H9 (cell line): ENCODE measurements at regions not wholly inside any gene's neighbourhood (a gene's known extent, or its start where the extent isn't known, plus 50 kb on each side); places are given as distances from the start of the nearest gene placed in this dataset.

Experiments
- DNase-seq: peaks from one replicate; pipeline ENCODE4 v3.0.0-alpha.2; 2017
- H2AFZ ChIP-seq: one replicate; pipeline ENCODE4 v1.6.1; 2013; ENCODE audit warnings: mild to moderate bottlenecking, low read length, control low read depth, moderate library complexity
- H2AK5ac ChIP-seq: 2 replicates; pipeline ENCODE4 v1.6.1; 2013; ENCODE audit warnings: low read length, control low read depth, mixed read lengths; ENCODE audit not compliant: insufficient read length
- H2BK120ac ChIP-seq: one replicate; pipeline ENCODE4 v1.6.1; 2013; ENCODE audit warnings: low read depth, mild to moderate bottlenecking, low read length, control low read depth, inconsistent platforms; ENCODE audit not compliant: poor library complexity, severe bottlenecking
- H2BK12ac ChIP-seq: 2 replicates; pipeline ENCODE4 v1.6.1; 2013; ENCODE audit warnings: low read length, control low read depth, mixed read lengths, low read depth; ENCODE audit not compliant: insufficient read length
- H2BK15ac ChIP-seq: 2 replicates; pipeline ENCODE4 v1.6.1; 2013; ENCODE audit warnings: low read depth, low read length, control low read depth
- H2BK20ac ChIP-seq: one replicate; pipeline ENCODE4 v1.6.1; 2013; ENCODE audit warnings: low read depth, mild to moderate bottlenecking, low read length, control low read depth, inconsistent platforms; ENCODE audit not compliant: poor library complexity, severe bottlenecking
- H2BK5ac ChIP-seq: 2 replicates; pipeline ENCODE4 v1.6.1; 2013; ENCODE audit warnings: low read length, control low read depth, mixed read lengths; ENCODE audit not compliant: insufficient read length
- H3K14ac ChIP-seq: 2 replicates; pipeline ENCODE4 v1.6.1; 2013; ENCODE audit warnings: low read length, control low read depth; ENCODE audit not compliant: insufficient read depth
- H3K18ac ChIP-seq: 2 replicates; pipeline ENCODE4 v1.6.1; 2013; ENCODE audit warnings: low read depth, mild to moderate bottlenecking, mixed read lengths, low read length, control low read depth; ENCODE audit not compliant: insufficient read length
- H3K23ac ChIP-seq: 2 replicates; pipeline ENCODE4 v1.6.1; 2013; ENCODE audit warnings: low read length, control low read depth, mixed read lengths, low read depth; ENCODE audit not compliant: insufficient read length
- H3K23me2 ChIP-seq: 2 replicates; pipeline ENCODE4 v1.6.1; 2013; ENCODE audit warnings: low read depth, mild to moderate bottlenecking, mixed read lengths, low read length, control low read depth; ENCODE audit not compliant: insufficient read length, poor library complexity, severe bottlenecking
- H3K27ac ChIP-seq: 2 replicates; pipeline ENCODE4 v1.5.1; 2013; ENCODE audit warnings: low read length, control low read depth, mixed read lengths, low read depth; ENCODE audit not compliant: insufficient read length
- H3K27me3 ChIP-seq: 2 replicates; pipeline ENCODE4 v1.6.1; 2013; ENCODE audit warnings: low read length, control low read depth, inconsistent platforms; ENCODE audit not compliant: insufficient read depth
- H3K4ac ChIP-seq: 2 replicates; pipeline ENCODE4 v1.6.1; 2013; ENCODE audit warnings: low read depth, mild to moderate bottlenecking, control low read depth, inconsistent platforms, low read length, moderate library complexity
- H3K4me1 ChIP-seq: 2 replicates; pipeline ENCODE4 v1.6.1; 2013; ENCODE audit warnings: low read length, control low read depth, inconsistent platforms; ENCODE audit not compliant: insufficient read depth
- H3K4me2 ChIP-seq: 2 replicates; pipeline ENCODE4 v1.6.1; 2013; ENCODE audit warnings: low read length, control low read depth, mixed read lengths; ENCODE audit not compliant: insufficient read length, insufficient read depth
- H3K56ac ChIP-seq: 2 replicates; pipeline ENCODE4 v1.6.1; 2013; ENCODE audit warnings: low read depth, mild to moderate bottlenecking, mixed read lengths, low read length, control low read depth; ENCODE audit not compliant: insufficient read length
- H3K79me1 ChIP-seq: 2 replicates; pipeline ENCODE4 v1.6.1; 2013; ENCODE audit warnings: low read depth, mild to moderate bottlenecking, moderate library complexity, low read length, control low read depth, inconsistent platforms; ENCODE audit not compliant: insufficient read depth, poor library complexity, severe bottlenecking
- H3K79me2 ChIP-seq: 2 replicates; pipeline ENCODE4 v1.6.1; 2013; ENCODE audit warnings: low read length, control low read depth, inconsistent platforms; ENCODE audit not compliant: insufficient read depth
- H3K9ac ChIP-seq: 2 replicates; pipeline ENCODE4 v1.6.1; 2013; ENCODE audit warnings: low read length, control low read depth, mixed read lengths; ENCODE audit not compliant: insufficient read length; ENCODE audit errors: extremely low read depth
- H3K9me3 ChIP-seq: one replicate; pipeline ENCODE4 v1.6.1; 2013; ENCODE audit warnings: low read depth, low read length, inconsistent platforms; ENCODE audit not compliant: control insufficient read depth
- H3T11ph ChIP-seq: one replicate; pipeline ENCODE4 v1.6.1; 2013; ENCODE audit warnings: mild to moderate bottlenecking, low read length, control low read depth, inconsistent platforms
- H4K20me1 ChIP-seq: one replicate; pipeline ENCODE4 v1.6.1; 2013; ENCODE audit not compliant: control insufficient read depth, insufficient read length, insufficient read depth
- H4K5ac ChIP-seq: 2 replicates; pipeline ENCODE4 v1.6.1; 2013; ENCODE audit warnings: low read depth, mild to moderate bottlenecking, mixed read lengths, low read length, control low read depth; ENCODE audit not compliant: insufficient read length
- H4K8ac ChIP-seq: replicated peaks from 2 replicates; pipeline ENCODE4 v1.6.1; 2013; ENCODE audit warnings: low read length, control low read depth, mixed read lengths, low read depth; ENCODE audit not compliant: insufficient read length
- H4K91ac ChIP-seq: 2 replicates; pipeline ENCODE4 v1.6.1; 2013; ENCODE audit warnings: low read depth, mild to moderate bottlenecking, moderate library complexity, mixed read lengths, low read length, control low read depth; ENCODE audit not compliant: insufficient read length
- H3K27ac Mint-ChIP-seq, 3 experiments: 2 replicates in 2 of 3; 3 replicates in 1 of 3; pipeline ENCODE4 v1.8.0; 2020 to 2021; ENCODE audit warnings: mixed read lengths in 3 of 3, mild to moderate bottlenecking in 1 of 3, moderate library complexity in 1 of 3
- H3K27me3 Mint-ChIP-seq: 2 replicates; pipeline ENCODE4 v1.8.0; 2021; ENCODE audit warnings: low read depth, mild to moderate bottlenecking, moderate library complexity, mixed read lengths
- H3K36me3 Mint-ChIP-seq, 3 experiments: 2 replicates in 2 of 3; 3 replicates in 1 of 3; pipeline ENCODE4 v1.8.0; 2020 to 2021; ENCODE audit warnings: low read depth in 3 of 3, mixed read lengths in 3 of 3; ENCODE audit not compliant: insufficient read depth in 1 of 3
- H3K4me1 Mint-ChIP-seq, 2 experiments: 2 replicates each; pipeline ENCODE4 v1.8.0; 2020; ENCODE audit warnings: mixed read lengths in 2 of 2
- H3K4me3 Mint-ChIP-seq, 2 experiments: 2 replicates in 1 of 2; 3 replicates in 1 of 2; pipeline ENCODE4 v1.8.0; 2020 to 2021; ENCODE audit warnings: mild to moderate bottlenecking in 2 of 2, mixed read lengths in 2 of 2, moderate library complexity in 1 of 2
- H3K9me3 Mint-ChIP-seq, 2 experiments: 2 replicates in 1 of 2; 3 replicates in 1 of 2; pipeline ENCODE4 v1.8.0; 2020; ENCODE audit warnings: mild to moderate bottlenecking in 2 of 2, mixed read lengths in 2 of 2, moderate library complexity in 1 of 2
- WGBS: extraction: QIAGEN DNeasy Blood & Tissue Kit; methylation state at CpG from one replicate; pipeline ENCODE4 v1.1.7; 2013; ENCODE audit warnings: missing lambda C conversion rate, low lambda C conversion rate, mixed read lengths; ENCODE audit not compliant: insufficient read length; ENCODE audit errors: extremely low coverage; 5-methylcytosine and 5-hydroxymethylcytosine counted together
- TF ChIP-seq, protein P1 (sequence below): fragments of 200-600 bp; sonication (generic); conservative IDR thresholded peaks from 3 replicates; pipeline ENCODE4 v1.8.0; 2021; ENCODE audit warnings: antibody characterized with exemption, mild to moderate bottlenecking

DNA sequence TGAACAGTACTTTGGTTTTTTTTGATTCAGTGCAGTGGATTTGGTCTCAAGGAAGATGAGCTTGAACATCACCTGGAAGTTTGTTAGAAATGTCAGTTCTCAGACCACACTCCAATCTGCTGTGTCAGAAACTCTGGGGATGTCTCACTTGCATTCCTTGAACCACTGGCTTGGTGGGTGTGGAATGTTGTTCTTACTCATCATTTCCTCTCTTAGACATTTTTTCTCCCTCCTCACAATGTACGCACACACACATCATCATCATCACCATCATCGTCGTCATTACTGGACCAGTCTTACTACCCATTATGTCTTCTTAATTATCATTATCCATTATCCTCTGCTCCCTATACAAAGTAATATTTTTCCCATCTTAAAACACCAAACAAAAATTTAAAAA, 91.9 kb upstream of the KCNK2 start:
- Histone ChIP-seq H3K23ac (no peak overlapping the region), H3K4me2 (no peak overlapping the region), H3K9me3 (no peaks in the 10 kb centered on the region), H3K14ac (no peak overlapping the region), H3K56ac (no peak overlapping the region), H2AK5ac (no peak overlapping the region), H2BK120ac (no peak overlapping the region), H2BK15ac (no peak overlapping the region), H3K18ac (no peak overlapping the region), H3K79me1 (no peaks in the 10 kb centered on the region), H2AFZ (no peak overlapping the region), H3K23me2 (no peaks in the 10 kb centered on the region), H3K4me1 (no peaks in the 10 kb centered on the region), H4K20me1 (no peaks in the 10 kb centered on the region), H3K9ac (no peak overlapping the region), H2BK20ac (no peak overlapping the region), H3K79me2 (no peaks in the 10 kb centered on the region), H2BK5ac (no peak overlapping the region), H4K8ac (no peak overlapping the region), H2BK12ac (no peak overlapping the region), H3K27me3 (no peaks in the 10 kb centered on the region), H3K27ac (no peak overlapping the region), H4K91ac (no peak overlapping the region), H3T11ph (no peak overlapping the region), H4K5ac (no peak overlapping the region), H3K4ac (no peak overlapping the region)
- TF ChIP-seq, protein P1, sequence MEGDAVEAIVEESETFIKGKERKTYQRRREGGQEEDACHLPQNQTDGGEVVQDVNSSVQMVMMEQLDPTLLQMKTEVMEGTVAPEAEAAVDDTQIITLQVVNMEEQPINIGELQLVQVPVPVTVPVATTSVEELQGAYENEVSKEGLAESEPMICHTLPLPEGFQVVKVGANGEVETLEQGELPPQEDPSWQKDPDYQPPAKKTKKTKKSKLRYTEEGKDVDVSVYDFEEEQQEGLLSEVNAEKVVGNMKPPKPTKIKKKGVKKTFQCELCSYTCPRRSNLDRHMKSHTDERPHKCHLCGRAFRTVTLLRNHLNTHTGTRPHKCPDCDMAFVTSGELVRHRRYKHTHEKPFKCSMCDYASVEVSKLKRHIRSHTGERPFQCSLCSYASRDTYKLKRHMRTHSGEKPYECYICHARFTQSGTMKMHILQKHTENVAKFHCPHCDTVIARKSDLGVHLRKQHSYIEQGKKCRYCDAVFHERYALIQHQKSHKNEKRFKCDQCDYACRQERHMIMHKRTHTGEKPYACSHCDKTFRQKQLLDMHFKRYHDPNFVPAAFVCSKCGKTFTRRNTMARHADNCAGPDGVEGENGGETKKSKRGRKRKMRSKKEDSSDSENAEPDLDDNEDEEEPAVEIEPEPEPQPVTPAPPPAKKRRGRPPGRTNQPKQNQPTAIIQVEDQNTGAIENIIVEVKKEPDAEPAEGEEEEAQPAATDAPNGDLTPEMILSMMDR, result no peak
- Mint-ChIP-seq H3K9me3 (peaks cover 0 to 2% of the 10 kb centered on the region in 2 experiments; a peak in 1 of 5 replicates), H3K36me3 (peaks cover 0 to 2% (median 0%) of the 10 kb centered on the region in 3 experiments; a peak in 1 of 7 replicates), H3K27ac (no peak overlapping the region), H3K27me3 (no peaks in the 10 kb centered on the region), H3K4me1 (peaks cover 7 to 10% of the 10 kb centered on the region in 2 experiments), H3K4me3 (no peak overlapping the region)
- DNase-seq, result no peak
- 100% methylated on average over 2 of the region's 3 CpGs for WGBS
